Rectal smooth muscle tissue (tissue), 1 donor: ENCODE measurements at regions not wholly inside any gene's neighbourhood (a gene's known extent, or its start where the extent isn't known, plus 50 kb on each side); places are given as distances from the start of the nearest gene placed in this dataset.

Experiments
- H3K27ac ChIP-seq: one replicate; pipeline ENCODE4 v1.7.0; 2013; ENCODE audit warnings: low read depth, low read length, inconsistent platforms
- H3K27me3 ChIP-seq: one replicate; pipeline ENCODE4 v1.7.0; 2013; ENCODE audit warnings: low read length; ENCODE audit not compliant: control insufficient read depth, insufficient read depth
- H3K36me3 ChIP-seq: one replicate; pipeline ENCODE4 v1.7.0; 2013; ENCODE audit warnings: low read length; ENCODE audit not compliant: control insufficient read depth, insufficient read depth
- H3K4me1 ChIP-seq: one replicate; pipeline ENCODE4 v1.7.0; 2013; ENCODE audit warnings: low read length; ENCODE audit not compliant: control insufficient read depth, insufficient read depth
- H3K4me3 ChIP-seq: one replicate; pipeline ENCODE4 v1.7.0; 2013; ENCODE audit warnings: low read length
- H3K9ac ChIP-seq: one replicate; pipeline ENCODE4 v1.7.0; 2013; ENCODE audit warnings: low read length

DNA sequence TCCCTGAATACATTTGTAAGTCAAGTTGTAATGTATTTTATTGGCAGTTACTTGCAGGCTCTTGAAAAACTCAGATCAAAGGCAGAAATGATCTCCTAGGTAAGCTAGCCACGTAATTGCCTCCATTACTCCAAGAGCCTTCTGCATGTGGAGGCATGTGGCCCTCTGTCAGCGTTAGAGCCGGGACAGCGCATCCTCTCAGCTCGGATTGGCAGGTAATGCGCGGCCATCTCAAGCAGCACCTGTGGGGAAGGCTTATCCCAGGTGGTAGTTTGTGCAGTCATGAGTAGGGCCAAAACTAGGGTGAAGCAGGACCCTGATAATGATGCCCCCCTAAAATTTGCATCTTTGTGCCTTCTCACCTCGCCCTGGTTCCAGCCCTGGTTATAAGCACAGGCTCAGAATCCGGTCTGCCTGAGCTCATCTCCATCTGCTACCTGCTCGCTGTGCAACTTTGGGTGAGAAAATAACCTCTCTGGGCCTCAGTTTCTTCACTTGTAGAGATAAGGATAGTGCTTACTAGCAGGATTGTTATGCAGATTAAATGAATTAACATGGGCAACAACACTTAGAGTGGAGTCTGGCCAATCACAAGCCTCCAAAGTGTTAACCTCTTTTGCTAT is 157.5 kb upstream of the PMEPA1 start:
- H3K27ac ChIP-seq = no peak overlapping the region
- H3K36me3 ChIP-seq = no peaks in the 10 kb centered on the region
- no peaks in the 10 kb centered on the region for H3K4me1 ChIP-seq
- H3K4me3 ChIP-seq = no peak overlapping the region
- no peaks in the 10 kb centered on the region for H3K27me3 ChIP-seq
- H3K9ac ChIP-seq = no peak overlapping the region

DNA sequence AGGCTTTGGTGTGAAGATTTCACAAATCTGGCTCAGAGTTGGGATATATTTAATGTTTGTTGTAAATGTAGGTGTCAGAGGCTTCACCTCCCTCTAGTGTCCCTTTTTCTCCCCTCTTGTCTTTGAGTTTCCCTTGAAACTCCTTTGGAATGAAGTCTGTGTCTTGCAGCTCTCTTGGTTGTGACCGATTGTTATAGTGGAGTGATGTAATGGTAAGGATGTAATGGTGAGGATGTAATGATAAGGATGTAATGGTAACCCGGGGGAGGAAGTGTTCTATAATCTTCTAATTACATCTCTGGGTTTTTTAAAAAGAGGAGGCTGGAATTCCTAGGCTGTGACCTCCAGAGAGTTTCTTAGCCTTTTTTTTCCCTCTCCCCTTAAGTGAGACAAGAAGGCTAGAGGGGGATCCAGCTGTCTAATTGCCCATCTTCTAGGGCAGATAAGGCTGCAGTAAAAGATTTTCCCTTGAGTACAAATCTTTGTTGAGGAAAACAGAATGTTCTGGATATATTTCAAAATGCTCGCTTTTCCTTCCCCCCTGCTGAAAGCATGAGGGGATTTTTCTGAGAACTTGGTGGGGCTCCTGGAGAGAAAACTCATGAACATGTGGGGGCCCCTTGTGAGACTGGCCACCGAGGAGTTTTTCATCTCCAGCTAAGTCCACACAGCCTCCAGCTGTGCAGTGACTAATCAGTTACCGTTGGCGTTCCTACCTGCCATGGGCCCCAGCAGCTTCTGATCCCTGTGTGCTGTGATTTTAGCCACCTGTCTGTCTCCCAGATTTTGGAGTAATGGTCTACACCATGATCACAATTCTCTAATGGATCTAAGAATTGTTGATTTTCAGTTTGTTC is 156.7 kb upstream of the PMEPA1 start:
- Histone ChIP-seq H3K36me3 (no peaks in the 10 kb centered on the region), H3K4me3 (no peak overlapping the region), H3K9ac (no peak overlapping the region), H3K4me1 (no peaks in the 10 kb centered on the region), H3K27ac (no peak overlapping the region), H3K27me3 (no peaks in the 10 kb centered on the region)

DNA sequence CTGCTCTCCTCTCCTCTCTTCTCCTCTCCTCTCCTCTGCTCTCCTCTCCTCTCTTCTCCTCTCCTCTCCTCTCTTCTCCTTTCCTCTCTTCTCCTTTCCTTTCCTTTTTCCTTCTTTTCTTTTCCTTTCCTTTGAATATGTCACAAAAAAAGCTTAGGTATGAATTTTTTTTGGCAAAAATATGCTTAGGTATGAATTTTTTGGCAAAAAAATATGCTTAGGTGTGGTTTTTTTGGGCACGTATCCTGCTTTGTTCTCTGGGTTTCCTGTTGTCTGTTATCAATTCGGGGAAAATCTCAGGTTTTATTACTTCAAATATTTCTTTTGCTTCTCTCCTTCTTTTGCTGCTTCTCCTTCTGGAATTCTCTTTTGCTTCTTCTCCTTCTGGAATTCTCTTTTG is 155.5 kb upstream of the PMEPA1 start:
- Histone ChIP-seq H3K27me3 (no peaks in the 10 kb centered on the region), H3K27ac (no peak overlapping the region), H3K4me3 (no peak overlapping the region), H3K4me1 (no peaks in the 10 kb centered on the region), H3K36me3 (no peaks in the 10 kb centered on the region), H3K9ac (no peak overlapping the region)

DNA sequence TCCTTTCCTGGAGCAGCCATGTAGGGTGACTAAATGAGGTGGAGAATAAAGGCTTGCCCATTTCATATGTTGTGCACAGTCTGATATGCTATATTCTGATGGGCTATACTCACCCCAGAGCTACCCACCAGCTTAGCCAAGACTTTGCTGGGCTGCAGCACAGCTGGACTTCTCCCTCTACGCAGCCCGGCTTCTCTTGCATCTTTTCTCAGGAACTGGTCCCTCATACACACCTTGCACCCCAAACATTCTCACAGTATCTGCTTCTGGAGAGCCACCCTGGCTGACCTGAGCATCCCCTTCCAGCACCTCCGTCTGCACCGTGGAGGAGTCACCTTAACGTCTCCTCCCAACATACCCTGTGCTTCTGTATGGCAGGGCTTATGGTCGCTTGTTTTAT is 150.8 kb upstream of the PMEPA1 start:
- Histone ChIP-seq H3K4me3 (no peak overlapping the region), H3K9ac (no peak overlapping the region), H3K36me3 (no peaks in the 10 kb centered on the region), H3K27me3 (no peaks in the 10 kb centered on the region), H3K4me1 (no peaks in the 10 kb centered on the region), H3K27ac (no peak overlapping the region)

DNA sequence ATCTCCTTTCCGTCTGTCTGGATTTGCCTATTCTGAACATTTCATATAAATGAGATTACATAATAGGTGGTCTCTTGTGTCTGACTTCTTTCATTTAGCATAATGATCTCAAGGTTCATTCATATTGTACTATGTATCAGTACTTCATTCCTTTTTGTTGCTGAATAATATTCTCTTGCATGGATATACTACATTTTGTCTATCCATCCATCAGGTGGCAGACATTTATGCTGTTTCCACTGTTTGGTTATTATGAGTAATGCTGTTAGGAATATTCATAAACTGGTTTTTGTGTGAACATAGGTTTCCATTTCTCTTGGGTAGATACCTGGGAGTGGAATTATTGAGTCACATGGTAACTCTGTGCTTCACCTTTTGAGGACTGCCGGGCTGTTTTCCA is 148.2 kb upstream of the PMEPA1 start:
- Histone ChIP-seq H3K27ac (no peak overlapping the region), H3K4me1 (no peaks in the 10 kb centered on the region), H3K4me3 (no peak overlapping the region), H3K9ac (no peak overlapping the region), H3K27me3 (no peaks in the 10 kb centered on the region), H3K36me3 (no peaks in the 10 kb centered on the region)

DNA sequence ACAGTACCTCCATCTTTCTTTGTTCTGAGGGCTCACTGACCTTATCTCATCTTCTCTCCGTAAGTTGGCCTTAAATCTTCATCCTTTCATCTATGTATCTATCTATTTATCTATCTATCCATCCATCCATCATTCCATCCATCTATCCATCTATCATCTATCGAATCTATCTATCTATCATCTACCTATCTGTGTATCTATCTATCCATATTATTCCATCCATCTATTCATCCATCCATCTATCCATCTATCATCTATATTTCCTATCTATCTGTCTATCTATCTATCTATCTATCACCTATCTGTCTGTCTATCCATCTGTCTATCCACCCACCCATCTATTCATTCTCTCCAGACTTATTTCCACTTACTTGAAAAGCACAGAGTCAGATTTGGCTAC is 147.3 kb upstream of the PMEPA1 start:
- H3K27ac ChIP-seq = no peak overlapping the region
- no peaks in the 10 kb centered on the region for H3K36me3 ChIP-seq
- H3K4me3 ChIP-seq = no peak overlapping the region
- no peaks in the 10 kb centered on the region for H3K27me3 ChIP-seq
- no peak overlapping the region for H3K9ac ChIP-seq
- H3K4me1 ChIP-seq = no peaks in the 10 kb centered on the region

DNA sequence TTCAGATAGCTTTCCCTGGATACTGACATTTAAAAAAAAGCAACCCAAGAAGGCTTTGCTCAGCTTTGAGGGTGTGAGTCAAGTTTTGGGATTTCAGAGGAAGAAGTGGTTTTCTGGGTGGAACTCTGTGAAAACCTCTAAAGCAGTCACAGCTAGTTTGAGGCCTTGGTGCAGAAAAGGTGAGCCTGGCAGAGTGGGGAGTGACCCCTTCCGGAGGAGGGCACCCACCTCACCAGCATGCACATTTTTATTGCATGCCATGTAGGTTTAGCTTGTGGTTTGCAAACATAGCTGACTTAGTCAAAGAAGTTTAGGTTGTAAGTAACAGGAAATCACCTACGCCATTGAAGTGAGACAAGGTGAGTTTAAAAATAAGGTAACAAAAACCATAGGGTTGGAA is 146.8 kb upstream of the PMEPA1 start:
- H3K27ac ChIP-seq = no peak overlapping the region
- H3K9ac ChIP-seq = no peak overlapping the region
- no peaks in the 10 kb centered on the region for H3K4me1 ChIP-seq
- no peaks in the 10 kb centered on the region for H3K27me3 ChIP-seq
- no peak overlapping the region for H3K4me3 ChIP-seq
- no peaks in the 10 kb centered on the region for H3K36me3 ChIP-seq

DNA sequence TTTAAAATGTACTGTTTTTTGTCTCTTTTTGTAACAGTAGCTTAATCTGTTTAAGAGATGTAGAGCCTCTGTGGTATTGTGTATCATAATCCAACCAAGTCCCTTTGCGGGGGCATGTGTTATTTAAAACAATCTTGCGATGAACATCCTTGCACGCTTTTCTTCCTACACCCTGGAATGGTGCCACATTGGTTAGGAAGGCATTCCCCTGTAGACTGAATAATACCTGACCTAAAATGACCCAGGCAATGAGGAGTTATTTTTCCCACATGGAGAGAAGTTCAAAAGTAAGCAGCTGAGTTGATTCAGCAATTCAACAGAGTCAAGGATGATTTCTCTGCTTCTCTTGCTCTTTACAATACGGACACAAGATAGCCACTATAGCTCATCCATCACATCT is 142.0 kb upstream of the PMEPA1 start:
- no peaks in the 10 kb centered on the region for H3K27me3 ChIP-seq
- H3K9ac ChIP-seq = no peak overlapping the region
- no peak overlapping the region for H3K27ac ChIP-seq
- H3K36me3 ChIP-seq = no peaks in the 10 kb centered on the region
- no peak overlapping the region for H3K4me3 ChIP-seq
- no peaks in the 10 kb centered on the region for H3K4me1 ChIP-seq

DNA sequence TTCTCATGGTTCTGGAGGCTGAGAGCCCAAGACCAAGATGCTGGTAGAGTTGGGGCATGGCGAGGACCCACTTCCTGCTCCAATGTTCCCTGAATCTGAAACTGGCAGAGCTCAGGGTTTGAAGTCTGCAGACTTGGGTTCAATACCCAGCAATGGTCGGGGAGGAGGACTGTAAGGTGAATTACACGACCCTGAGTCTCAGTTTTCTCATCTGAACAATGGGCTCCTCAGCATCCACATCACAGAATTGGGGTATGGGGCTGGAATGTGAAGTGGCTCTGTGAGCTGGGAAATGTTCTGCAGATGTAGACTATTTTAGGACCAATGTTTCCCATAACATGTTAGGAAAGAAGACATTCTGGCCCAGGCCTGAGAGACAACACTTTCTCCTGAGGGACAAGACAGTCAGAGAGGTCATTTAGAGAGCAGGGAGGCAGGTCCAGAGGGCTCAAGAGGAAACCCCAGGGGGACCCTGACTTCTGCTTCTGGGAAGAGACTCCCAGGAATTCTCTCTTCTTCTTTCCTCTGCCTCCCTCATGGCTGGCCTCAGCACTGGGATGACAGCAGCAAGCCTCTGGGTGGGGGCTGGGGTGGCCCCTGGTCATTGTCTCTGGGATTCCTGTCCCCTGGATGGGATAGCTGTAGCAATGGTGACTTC is 141.3 kb upstream of the PMEPA1 start:
- H3K36me3 ChIP-seq = no peaks in the 10 kb centered on the region
- no peak overlapping the region for H3K4me3 ChIP-seq
- no peaks in the 10 kb centered on the region for H3K4me1 ChIP-seq
- H3K9ac ChIP-seq = no peak overlapping the region
- no peak overlapping the region for H3K27ac ChIP-seq
- H3K27me3 ChIP-seq = no peaks in the 10 kb centered on the region

DNA sequence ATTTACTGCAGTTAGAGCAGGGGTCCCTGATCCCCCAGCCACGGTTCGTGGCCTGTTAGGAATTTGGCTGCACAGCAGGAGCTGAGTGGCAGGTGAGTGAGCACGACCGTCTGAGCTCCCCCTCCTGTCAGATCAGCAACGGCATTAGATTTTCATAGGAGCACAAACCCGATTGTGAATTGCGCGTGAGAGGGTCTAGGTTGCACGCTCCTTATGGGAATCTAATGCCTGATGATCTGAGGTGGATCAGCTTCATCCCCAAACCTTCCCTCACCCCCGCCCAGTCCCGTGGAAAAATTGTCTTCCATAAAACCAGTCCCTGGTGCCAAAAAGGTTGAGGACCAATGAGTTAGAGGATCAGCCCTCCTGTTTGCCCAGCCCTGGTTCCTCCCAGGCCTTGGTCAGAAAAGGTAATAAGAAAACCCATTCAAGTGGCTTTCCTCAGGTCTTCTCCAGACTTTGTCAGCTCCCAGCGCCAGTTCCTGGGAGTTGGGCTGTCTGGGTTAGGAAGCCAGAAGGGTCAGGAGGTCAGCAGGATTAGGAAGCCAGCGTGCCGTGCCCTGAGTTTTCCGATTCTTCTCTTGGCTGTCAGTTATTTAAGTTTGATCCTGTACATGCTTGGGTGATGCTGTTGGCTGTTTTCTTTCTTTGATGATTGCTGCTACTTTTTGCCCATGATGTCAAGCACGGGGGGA is 139.9 kb upstream of the PMEPA1 start:
- H3K36me3 ChIP-seq = no peaks in the 10 kb centered on the region
- H3K27me3 ChIP-seq = no peaks in the 10 kb centered on the region
- no peak overlapping the region for H3K27ac ChIP-seq

DNA sequence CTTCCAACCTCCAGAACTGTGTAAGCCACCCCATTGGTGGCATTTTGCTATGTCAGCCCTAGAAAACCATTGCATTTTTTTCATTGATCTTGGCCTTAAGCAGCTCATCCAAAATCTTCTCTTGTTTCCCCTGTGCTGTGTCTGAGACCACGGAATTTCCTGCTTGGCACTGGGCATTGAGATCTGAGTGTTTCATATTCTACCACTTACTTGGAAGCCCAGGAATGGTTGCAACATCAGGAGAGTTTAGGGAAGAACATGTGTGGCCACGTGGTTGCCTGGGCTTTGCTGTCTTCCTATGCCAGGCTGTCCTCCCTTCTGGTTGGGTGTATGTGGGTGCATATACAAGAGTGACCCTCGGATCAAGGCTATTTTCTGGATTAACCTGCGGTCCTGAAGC is 139.3 kb upstream of the PMEPA1 start:
- no peaks in the 10 kb centered on the region for H3K27me3 ChIP-seq
- no peak overlapping the region for H3K4me3 ChIP-seq
- H3K36me3 ChIP-seq = no peaks in the 10 kb centered on the region
- no peak overlapping the region for H3K27ac ChIP-seq
- no peaks in the 10 kb centered on the region for H3K4me1 ChIP-seq
- no peak overlapping the region for H3K9ac ChIP-seq

More for the DNA sequence above, 139.9 kb upstream of the PMEPA1 start:
- Histone ChIP-seq H3K4me3 (no peak overlapping the region), H3K9ac (no peak overlapping the region), H3K4me1 (no peaks in the 10 kb centered on the region)

DNA sequence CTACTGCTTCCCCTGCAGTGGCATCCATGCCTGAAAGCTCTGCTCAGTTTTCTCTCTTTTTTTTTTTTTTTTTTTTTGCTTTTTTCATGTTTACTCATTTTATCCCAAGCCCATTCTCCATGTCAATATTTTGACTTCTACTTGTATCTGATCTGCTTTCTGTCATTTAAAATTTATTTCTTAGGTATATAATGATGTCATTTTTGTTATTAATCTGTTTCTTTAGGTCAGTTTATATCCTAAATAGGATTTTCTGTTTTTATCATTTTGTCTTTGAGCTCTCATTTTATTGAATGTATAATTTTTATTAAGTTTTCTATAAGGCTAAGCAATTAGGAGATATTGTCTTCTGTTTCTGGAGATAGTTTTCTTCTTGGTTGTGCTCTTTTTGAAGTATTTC is 138.5 kb upstream of the PMEPA1 start:
- no peaks in the 10 kb centered on the region for H3K36me3 ChIP-seq
- no peak overlapping the region for H3K9ac ChIP-seq
- H3K27me3 ChIP-seq = no peaks in the 10 kb centered on the region
- no peak overlapping the region for H3K27ac ChIP-seq
- no peak overlapping the region for H3K4me3 ChIP-seq
- H3K4me1 ChIP-seq = no peaks in the 10 kb centered on the region
